Prostate gland (tissue), 2 donors: ENCODE measurements at regions not wholly inside any gene's neighbourhood (a gene's known extent, or its start where the extent isn't known, plus 50 kb on each side); places are given as distances from the start of the nearest gene placed in this dataset.

Experiments used
- POLR2A ChIP-seq: fragments of 450-650 bp; IDR thresholded peaks from one replicate; pipeline ENCODE4 v1.6.1; 2016; ENCODE audit warnings: antibody characterized with exemption, mild to moderate bottlenecking
- TF ChIP-seq, protein P1 (sequence below), 4 experiments: fragments of 200-600 bp in 2 of 4; fragments of 450-650 bp in 2 of 4; sonication (generic) in 2 of 4; IDR thresholded peaks; 1 replicate in 3 of 4; 2 replicates in 1 of 4; pipeline ENCODE4 v1.5.1; 2016 to 2019; ENCODE audit warnings: antibody characterized with exemption in 4 of 4, mild to moderate bottlenecking in 2 of 4, moderate library complexity in 2 of 4

- TF ChIP-seq, protein P1, sequence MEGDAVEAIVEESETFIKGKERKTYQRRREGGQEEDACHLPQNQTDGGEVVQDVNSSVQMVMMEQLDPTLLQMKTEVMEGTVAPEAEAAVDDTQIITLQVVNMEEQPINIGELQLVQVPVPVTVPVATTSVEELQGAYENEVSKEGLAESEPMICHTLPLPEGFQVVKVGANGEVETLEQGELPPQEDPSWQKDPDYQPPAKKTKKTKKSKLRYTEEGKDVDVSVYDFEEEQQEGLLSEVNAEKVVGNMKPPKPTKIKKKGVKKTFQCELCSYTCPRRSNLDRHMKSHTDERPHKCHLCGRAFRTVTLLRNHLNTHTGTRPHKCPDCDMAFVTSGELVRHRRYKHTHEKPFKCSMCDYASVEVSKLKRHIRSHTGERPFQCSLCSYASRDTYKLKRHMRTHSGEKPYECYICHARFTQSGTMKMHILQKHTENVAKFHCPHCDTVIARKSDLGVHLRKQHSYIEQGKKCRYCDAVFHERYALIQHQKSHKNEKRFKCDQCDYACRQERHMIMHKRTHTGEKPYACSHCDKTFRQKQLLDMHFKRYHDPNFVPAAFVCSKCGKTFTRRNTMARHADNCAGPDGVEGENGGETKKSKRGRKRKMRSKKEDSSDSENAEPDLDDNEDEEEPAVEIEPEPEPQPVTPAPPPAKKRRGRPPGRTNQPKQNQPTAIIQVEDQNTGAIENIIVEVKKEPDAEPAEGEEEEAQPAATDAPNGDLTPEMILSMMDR (IDR thresholded peaks at IDR 0.05) = no peak
- TF ChIP-seq POLR2A = no peak
These were observed 883.7 kb downstream of the TSN start for GRCh38 chr2:122639176-122639575.
